ENCODE measurements at regions not wholly inside any gene's neighbourhood (a gene's known extent, or its start where the extent isn't known, plus 50 kb on each side); places are given as distances from the start of the nearest gene placed in this dataset.

DNA sequence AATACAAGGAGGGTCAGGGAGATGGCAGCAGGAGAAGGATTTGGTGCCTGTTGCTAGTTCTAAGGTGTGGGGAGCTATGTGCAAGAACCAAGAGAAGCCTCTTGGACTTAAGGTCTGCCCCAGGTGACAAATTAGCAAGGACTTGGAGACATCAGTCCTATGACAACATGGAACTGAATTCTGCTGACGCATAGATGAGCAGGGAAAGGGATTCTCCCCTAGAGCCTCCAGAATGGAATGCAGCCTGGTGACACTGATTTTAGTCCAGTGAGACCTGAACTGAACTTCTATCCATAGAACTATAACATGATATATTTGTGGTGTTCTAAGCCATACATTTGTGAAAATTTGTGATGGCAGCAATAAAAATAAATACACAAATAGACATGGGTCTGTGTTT, 215.6 kb downstream of the ESM1 start:
- no peak for DNase-seq (ENCODE audit: low read depth)

DNA sequence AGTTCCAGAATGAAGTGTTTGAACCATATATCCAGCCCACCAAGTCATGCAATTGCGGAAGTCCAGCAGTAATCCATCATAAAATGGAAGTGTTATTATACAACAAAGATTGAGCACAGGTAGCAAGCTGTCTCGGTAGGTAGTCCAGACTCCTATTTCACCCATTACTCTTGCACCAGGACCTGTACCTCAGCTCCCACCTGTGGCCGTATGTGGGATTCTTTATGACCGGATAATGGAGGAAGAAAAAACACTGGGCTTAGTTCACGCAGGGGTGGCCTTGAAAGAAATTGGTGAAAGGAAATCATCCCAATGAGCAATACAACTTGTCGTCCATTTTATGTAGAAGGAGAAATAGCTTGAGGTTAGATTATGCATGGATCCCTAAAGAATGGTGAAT, 216.3 kb downstream of the ESM1 start:
- DNase-seq (ENCODE audit: low read depth) = no peak

DNA sequence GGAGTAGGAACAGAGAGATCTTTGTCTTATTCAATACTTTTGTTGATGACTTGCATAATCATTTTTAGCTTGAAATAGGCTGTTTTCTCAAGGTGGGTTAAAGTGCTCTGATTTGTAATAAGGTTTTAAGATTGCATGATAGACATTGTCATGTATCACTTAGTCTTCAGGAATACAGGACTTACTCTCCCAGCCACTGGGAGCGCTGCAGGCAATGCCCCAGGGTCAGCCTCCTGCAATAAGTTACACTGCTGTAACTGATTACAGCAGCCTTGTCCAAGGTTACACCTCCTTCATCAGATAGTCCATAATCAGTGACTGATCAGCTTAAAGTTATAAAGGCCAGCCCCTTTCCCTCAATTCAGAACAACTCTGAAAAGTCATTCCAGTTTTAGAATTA, 218.6 kb downstream of the ESM1 start:
- DNase-seq (ENCODE audit: low read depth) = no peak

DNA sequence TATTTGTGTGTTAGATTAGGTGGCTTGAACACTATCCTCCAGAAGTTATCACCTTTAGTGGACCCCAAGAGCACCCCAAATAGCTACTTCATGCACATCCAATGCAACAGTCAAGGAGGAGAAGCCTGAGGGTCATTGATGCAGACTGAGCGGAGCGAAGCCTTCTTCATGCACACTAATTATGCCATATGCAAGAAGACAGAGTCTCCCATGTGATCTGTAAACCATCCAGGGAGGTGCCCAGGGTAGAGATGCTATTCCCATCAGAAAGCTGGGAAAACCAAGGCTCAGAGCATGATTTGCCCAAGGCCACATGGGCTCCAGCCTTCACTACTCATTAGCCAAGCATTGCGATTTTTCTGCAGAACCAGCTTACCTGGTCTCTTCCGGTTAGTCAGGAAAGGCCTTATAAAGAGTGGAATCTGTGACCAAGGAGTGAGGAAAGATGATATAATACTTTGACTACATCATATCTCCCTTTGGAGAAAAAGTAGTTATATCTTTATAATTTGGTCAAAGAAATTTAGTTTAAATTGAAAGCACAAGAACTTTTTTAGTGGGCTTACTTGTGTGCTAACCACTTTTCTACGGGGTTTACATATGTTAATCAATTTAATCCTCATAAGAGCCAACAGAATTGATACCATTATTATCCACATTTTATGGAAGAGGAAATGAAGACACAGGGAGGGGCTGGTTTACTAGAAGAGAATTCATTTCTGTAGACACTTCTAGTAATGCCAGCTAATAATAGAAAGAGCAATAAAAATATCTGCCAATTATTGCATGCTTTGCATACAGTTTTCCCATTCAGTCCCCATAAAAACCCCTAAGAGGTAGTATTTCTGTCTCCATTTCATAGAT, 220.0 kb downstream of the ESM1 start:
- no peak for DNase-seq (ENCODE audit: low read depth)

DNA sequence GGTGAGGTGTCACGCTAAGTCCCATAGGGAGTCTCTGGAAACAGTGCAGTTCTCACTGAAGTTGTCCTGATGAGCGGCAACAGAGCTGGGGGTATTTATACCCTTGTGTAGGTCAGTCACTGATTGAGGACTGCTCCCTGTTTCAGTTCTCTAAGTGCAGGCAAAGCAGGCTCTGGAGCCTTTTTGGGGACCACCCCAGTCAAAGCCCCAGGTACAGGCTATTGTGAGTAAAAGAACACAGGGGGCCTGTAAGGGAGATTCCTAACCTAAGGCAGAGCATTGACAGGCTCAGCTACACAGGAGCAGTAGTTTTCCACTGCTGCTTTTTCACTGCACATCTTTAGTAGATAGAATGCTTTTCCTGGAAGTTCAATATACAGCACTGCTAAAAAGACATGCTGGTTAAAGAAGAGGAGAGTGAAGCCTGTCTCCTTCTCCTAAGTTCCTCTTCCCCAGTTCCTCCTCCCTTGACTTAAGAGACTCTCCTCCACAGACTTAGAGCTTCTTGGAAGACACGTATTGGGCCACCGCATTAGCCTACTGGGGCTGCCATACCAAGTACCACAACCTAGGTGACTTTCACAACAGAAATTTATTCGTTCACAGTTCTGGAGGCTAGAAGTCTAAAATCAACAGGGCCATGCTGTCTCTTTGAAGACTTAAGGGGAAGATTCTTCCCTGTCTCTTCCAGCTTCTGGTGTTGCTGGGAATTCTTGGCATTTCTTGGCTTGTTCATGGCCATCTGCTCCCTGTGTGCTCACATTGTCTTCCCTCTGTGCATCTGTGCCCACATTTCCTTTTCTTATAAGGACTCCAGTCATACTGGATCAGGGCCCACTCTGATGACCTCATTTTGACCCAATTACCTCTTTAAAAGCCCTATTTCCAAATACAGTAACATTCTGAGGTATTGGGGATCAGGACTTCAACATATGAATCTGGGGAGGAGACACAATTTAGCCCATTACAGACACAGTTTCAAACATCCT, 221.0 kb downstream of the ESM1 start:
- DNase-seq (ENCODE audit: low read depth) = no peak

DNA sequence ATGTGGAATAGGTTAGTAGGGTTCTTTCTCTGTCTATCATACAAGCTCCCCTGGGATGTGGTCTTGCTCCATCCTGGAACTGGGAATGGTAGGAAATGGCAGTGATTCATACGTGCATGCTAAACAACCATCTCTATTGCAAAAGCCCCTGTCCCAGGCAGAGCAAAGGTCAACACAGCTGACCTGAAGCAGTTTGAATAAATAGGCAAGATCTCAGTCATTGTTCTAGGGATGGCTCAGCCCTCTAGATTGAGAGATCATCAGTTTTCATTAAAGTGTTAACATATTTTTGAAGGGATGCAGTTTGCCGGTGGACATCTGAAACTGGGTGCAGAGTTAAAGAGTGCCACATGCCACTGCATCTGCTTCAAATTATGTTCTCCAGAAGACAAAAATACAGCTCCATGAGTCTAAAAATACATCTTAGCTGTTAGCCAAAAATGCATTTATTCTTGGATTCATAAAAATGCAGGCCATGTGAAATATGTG, 224.1 kb downstream of the ESM1 start:
- peak; percentile 67 for DNase-seq (ENCODE audit: low read depth)

DNA sequence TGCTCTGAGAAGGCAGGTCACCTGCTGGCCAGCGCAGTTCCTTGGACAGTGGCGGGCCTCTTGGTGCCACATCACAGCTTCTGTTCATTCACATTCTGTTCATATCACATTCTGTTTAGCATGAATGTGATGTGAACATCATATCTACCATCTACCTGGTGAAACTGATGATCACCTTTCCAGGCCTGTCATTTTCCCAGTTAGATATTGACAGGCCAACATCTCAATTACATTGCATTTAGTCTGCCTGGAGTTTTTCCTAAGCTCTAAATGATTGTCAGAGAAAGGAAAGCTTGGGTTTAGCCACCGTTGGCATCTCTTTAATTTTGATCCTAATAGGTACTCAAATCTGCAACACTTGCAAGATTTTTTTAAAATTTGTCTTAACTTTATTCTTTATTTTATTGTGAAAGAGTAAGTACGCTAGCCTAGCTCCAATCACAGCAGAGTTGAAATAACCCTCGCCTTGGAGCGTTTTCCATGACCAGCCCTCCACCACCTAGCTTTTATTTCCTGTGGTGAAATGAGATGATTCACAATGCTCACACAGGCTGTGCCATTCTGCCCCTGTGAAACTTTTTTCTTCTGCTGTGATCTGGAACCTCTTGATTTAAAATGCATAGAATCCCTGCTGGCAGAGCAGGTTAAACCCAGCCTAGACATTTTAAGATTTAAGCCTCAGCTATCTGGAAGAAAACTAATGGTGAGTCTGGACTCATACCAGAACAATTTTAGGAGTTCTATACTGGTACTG, 225.0 kb downstream of the ESM1 start:
- peak; percentile 85 for DNase-seq (ENCODE audit: low read depth)

DNA sequence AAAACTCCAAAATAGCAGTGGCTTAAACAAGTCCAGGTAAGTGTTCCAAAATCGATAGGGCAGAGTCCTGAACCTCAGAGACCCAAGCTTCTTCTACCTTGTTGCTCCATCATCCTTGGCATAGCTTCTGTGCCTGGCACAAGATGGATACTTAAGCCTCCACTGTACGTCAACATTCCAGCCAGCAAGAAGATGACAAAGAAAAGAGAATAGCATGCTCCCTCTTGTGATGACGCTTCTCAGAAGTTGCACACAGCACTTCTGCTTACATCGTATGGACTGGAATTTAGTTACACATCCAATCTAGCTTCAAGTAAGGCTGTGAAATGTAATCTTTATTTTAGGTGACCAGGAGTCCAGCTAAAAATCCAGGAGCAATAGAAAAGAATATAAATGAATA, 227.4 kb downstream of the ESM1 start:
- DNase-seq (ENCODE audit: low read depth) = peak; percentile 88

DNA sequence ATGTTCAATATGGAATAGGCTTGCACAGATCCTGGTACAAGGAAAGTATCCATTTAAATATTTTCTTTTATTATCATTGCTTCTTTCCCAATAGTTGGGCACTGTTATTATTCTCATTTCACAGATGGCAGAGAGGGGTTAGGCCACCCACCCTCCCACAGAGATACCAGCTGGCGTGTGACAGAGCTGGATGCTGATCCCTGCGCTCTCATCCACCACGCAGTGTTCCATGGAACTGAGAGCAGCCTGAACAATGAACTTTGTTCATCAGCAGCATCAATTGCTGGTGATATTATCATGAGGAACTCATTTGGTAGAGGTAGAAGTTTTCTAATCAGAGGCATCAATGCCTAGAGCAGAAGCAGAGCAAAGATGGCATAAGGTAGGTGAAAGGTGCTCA, 227.9 kb downstream of the ESM1 start:
- no peak for DNase-seq (ENCODE audit: low read depth)

DNA sequence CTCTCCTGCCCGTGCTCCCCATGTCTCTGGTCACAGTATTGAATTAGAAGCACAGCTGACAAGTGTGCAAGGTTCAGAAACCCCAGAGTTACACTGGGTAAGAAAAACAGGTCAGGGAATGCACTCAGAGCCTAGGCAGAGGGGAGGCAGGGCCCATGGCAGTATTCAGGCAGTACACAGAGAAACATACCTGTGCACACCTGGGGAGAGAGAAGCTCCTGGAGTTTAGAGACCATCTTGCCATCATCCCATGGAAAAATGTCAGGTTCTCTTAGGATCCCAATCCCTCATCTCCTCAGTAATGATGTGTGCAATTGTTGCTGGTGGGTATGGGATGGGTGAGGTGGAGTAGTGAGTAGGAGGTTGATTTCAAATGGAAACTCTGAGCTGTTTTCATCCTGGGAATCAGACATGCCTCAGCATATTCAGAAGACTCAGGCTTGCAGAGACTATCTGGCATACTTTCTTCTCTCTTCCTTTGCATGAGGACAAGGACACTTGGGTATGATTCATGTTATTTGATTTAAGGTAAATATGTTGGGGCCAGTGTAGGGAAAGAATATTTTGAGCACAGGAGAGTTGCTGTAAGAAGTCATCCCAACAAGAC, 228.5 kb downstream of the ESM1 start:
- DNase-seq (ENCODE audit: low read depth) = peak; percentile 41

DNA sequence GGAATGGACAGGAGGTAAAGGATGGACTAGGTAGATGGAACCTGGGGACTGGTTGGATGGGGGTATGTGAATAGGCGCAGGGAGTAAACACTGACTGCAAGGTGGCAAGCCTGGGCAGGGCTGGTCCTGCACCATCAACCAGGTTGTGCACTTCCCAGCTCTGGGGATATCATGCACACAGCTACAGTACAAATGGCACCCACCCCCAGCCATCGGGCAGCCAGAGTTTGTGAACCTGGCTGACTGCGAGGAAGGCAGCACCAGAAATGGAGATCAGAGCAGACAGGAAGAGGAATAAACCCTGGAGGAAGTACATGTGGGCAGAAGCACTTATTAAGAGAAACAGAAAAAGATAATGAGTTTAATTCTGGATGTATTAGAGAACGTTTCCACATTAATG, 229.1 kb downstream of the ESM1 start:
- DNase-seq (ENCODE audit: low read depth) = no peak

DNA sequence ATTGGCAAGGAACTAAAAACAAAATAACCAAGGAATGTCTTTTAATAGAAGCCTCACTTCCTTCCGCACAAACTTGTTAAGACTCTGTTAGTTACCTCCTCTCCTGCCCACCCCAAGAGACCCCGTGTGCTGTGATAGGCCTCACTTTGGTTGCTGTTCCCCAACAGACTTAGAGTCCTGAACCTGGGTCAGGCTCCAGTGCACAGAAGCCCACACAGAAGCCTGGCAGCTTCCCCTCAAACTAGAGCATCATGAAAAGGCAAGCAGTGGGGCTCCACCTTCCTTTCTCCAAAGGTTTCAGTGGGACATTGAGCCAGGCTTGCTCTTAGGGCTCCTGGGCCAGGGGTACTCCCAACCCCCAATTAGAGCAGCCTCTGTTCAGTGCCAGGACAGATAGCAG, 230.5 kb downstream of the ESM1 start:
- no peak for DNase-seq (ENCODE audit: low read depth)

DNA sequence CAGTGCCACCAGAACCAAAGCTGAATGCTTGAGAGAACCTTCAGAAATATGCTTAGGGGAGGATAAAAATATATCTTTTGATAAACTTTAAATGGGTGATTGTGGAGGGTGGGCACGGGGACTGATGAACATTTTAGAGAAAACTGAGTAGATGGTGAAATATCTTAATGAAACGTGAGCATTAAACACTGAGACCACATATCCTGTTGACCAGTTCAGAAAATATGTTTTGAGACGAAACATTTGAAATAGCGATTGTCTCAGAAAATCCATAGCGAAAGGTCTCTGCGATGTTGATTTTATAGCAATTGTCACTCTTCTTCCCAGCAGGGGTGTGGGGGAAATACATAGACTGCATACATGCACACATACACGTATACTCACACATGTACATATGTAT, 231.0 kb downstream of the ESM1 start:
- no peak for DNase-seq (ENCODE audit: low read depth)

DNA sequence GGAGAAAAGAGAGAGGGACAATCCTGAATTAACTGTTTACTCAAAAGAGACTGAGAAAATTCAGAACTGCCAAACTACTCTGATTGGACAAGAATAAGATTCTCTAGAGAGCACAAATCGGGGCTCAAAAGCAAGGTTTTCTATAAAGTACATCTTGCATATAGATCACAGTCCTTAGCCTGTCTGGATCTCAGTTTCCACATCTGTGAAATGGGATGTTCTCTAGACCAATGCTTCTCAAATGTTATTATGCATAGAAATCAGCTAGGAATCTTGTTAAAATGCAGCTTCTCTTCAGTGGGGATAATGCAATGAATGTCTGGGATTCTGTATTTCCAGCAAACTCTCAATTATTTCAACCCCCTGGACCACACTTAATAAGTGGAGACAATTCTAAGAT, 231.6 kb downstream of the ESM1 start:
- DNase-seq (ENCODE audit: low read depth) = no peak

DNA sequence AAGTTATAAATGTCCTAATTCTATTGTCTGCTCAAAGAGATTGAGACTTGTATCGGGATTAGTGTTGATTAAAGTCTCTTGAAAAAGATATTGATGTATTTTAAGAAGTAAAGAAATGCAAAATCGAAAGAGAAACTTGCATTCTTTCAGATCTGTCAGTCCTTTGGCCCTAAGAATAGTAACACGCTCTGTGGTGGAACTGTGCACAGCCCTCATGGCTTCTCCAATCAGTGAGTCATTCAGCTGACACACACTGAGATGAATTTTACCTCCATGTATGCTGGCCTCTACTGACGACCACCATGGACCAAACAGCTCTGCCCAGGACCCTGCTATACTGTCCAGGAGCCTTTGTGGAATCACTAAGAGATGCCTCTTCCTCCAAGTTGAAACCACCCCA, 232.4 kb downstream of the ESM1 start:
- peak; percentile 79 for DNase-seq (ENCODE audit: low read depth)

DNA sequence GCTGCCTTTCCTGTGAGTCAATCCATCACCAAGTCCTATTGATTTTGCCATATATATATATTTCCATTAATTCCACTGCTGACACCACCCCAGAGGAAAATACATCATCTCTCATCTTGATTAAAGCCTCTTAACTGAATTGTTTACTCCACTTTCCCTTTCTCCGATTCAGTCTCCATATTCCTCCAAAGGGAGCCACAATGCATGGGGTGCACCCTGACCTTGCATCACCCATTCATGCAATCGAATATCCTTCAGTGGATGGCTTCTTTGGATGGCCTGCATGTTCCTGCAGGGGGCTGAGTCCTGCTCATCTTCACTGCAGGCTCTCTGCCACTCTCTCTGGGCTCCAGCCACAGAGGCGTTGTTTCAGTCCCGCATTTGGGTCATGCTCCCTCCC, 231.0 kb downstream of the SNX18 start:
- DNase-seq (ENCODE audit: low read depth) = no peak

DNA sequence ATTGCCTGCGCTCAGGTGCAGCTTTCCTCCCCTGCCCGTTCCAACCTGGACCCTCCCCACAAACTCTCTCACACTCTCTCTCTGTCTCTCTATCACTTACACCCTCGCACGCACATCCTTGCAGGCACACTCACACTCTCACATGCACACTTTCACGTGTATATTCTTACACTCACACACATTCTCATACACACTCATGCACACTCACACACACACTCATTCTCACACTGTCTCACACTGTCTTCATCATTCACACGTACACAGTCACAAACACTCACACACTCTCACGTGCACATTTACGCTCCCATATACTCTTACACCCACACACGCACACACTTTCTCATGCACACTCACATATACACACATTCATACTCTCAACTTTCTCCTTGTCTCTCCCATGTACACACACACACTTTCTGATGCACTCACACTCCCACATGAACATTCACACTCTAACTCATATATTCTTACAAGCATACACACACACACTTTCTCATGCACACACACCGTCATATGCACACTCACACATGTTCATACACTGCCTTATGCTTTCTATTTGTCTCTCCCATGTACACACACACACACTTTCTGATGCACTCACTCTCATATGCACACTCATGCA, 229.3 kb downstream of the SNX18 start:
- no peak for DNase-seq (ENCODE audit: low read depth)

DNA sequence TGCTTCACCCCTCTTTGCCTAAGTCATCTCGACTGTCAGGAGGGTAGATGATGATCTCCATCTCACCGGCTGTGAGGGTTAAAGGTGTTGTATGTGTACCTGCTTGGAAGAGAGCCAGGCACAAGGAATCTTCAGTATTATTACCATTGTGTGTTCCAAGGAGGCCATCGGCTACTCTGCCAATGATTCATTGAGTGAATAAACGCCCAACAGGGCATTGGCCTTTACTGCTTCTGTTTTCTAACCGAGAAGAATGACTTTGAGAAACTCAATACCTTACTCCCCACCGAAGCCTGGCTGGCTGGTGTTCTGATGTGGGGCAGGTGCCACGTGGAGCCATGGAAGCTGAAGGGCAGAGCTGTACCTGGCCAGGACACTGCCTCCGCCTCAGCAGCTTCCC, 228.8 kb downstream of the SNX18 start:
- DNase-seq (ENCODE audit: low read depth) = no peak

DNA sequence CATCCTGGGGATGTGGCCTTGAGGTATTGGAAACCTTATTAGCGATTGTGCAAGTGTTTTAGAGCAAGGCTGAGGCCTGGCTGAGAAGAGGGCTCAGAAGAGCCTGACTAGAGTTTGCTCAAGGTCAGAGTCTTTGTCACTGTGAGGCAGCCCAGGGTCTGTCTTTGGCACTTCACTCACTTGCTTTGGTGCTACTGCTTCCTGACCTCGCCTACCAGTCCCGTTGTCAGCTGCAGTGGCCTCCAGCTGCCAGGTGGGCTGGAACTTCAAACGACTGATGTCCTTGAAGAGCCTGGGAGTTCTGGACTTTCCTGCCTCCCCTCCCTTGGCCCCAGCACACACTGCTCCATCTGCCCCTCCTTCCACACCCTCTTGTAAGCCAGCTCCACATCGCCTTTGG, 228.0 kb downstream of the SNX18 start:
- peak; percentile 17 for DNase-seq (ENCODE audit: low read depth)

DNA sequence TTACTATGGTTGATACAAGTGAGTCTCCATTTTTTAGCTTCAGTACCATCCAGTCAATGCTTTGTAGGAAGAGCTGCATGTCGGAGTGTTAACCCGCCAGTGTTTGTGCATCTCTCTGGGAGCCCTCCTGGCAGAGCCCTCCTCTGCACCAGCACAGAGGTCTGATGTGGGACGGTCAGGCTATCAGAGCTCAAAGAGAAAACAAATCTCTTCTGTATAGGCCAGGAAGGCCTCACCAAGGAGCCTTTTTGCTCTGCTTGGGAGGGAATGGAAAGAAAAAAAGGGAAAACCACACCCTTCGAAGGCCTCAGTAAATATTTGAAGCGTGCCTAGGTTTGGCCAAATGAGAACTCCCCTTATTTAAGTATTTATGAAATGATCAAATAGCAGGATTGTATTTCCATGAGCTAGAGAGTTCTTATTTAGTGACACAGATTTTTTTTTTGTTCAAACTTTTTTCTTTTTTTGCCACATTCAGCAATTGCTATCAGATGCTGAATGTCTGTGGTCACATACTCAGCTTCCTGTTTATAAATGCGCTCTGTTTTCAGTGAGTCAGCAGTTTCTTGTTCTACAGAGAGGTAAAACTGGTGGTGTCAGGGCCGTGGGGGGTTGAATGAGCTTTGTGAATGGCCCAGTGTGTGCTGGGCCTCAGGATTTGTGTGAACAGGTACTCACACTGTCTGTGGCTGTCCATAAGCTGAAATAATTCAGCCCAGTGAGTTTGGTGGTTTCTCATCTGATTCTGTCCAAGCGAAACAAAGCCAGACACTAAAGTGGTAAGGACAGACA, 226.6 kb downstream of the SNX18 start:
- peak; percentile 99 for DNase-seq (ENCODE audit: low read depth)

Measured in iris pigment epithelial cell (primary cell).